ENCODE measurements at regions not wholly inside any gene's neighbourhood (a gene's known extent, or its start where the extent isn't known, plus 50 kb on each side); places are given as distances from the start of the nearest gene placed in this dataset.
"Not testable (repeated sequence)": the region's sequence is repeated elsewhere in the genome, so short reads cannot be mapped to it uniquely, and the experiment has no call there.

DNA sequence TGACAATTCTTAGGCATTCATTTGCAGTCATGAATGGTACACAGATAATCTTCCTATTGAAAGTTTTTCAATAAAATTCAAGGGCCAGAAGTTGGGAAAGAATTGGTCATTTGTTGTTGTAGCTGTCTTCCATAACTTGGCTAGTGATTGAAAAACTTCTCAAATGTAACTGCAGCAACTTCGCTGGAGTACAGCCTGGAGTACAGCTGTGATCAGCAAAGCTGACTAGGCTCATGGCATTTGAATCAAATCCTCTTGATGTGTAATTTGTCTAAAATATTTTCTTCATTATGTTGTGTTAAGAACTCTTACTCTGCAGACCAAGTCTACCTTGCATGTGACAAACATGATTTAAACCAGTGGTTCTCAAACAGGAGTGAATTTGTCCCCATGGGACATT lies 226.5 kb upstream of the STEAP1 start:
- DNase-seq (ENCODE audit: low spot score) = no peak

DNA sequence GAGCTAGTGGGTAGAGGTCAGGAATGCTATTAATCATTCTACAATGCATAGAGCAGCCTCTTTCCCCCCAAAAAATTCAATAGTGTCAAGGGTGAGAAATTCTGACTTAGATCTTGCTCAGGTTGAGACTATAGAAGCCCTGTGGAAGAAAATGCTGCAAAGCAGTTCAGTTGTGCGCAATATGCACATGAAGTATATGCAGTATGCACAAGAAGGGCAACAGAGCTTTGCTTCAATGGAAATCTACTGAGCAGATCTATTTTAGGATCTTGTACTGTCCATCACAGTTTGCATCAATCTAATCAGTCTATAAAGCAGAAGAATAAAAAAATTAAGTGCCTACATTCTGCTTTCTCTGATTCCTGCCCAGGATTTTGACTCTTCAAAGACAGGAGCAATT lies 225.8 kb upstream of the STEAP1 start:
- no peak for DNase-seq (ENCODE audit: low spot score)

DNA sequence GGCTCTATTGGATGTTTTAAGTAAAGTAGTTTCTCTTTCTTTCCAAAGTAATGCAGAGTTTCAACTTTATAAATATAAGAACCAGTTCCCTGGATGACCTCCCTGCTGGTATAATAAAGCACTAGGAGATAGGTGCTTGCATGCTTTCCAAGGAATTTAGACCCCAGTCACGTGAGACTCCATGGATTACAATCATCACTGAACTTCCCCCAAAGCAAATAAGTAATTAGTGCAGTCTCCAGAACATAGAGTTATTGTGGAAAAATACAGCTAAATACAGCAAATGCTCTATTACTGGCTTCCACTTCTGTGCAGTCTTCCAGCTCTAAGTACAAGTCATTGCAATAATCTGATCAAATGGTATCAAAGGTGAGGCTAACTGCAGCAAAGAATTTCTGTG lies 220.2 kb upstream of the STEAP1 start:
- no peak for DNase-seq (ENCODE audit: low spot score)

DNA sequence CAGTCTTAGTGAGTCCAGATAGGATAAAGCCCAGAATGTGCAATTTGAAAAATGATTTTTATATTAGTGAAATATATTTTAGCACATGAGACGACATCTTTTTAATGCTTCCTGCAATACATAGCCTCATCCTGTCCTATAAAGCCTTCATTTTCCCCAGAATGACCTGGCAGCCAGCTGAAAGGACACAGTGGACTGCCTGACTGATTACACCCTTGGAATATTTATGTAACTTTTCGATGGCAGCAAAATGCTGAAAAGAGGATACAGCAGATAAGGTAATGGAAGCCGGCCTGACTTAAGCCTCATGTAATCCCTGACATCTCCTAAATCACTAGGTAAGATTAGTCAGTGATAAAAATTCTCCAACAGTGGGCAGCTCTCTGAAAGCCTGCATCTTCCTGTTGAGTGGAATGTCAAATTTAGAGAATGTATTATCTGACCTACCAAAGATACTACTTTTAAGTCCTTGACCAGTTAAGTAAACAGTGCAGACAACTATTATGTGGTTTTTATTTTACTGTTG lies 210.7 kb upstream of the STEAP1 start:
- DNase-seq (ENCODE audit: low spot score) = no peak

DNA sequence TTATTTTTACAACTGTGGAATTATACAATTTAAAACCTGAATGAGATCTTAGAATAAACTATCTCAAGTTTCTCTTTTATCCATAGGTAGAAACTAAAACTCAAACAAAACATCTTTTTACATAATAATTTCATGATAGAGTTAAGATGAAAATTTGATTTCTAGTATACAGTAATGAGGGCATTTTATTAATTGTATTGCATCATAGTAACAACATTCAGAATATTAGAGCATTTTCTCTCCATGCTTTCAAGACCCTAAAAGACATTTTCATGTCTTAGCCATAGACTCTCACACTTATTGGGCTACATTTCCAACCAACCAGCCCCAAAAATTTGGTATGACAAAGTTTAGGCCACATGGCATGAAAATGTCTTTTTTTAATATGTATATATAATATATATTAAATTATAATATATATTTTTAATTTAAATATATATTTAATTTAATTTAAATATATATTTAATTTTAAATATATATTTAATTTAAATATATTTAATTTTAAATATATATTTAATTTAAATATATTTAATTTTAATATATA lies 195.7 kb upstream of the STEAP1 start:
- DNase-seq (ENCODE audit: low spot score) = no peak

DNA sequence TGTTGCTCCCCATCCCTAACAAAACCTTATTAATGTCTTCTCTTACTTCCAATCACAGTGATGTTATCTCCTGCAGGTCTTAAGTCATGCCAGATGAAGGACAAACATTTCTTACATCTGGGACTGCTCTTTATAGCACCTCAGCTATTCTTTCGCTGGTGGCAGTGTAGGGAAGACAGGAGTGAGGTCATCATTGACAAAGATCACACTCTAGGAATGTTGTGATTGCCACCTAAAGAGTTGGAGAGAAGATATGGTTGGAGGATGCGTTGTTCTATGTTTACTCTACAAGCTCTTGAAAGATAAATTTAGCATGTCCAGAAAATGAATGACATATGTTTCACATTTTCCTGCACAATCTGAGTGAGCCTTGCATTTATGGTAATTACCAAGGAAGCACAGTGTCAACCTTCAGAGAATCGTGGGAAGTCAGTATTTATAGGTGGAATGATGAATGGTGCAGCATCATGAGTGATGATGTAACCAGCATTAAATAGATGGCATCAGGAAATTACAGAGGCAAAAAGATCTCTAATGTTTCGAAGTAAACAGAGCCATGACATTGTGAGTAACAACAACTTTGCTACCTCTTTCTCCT lies 188.1 kb upstream of the STEAP1 start:
- no peak for DNase-seq (ENCODE audit: low spot score)

DNA sequence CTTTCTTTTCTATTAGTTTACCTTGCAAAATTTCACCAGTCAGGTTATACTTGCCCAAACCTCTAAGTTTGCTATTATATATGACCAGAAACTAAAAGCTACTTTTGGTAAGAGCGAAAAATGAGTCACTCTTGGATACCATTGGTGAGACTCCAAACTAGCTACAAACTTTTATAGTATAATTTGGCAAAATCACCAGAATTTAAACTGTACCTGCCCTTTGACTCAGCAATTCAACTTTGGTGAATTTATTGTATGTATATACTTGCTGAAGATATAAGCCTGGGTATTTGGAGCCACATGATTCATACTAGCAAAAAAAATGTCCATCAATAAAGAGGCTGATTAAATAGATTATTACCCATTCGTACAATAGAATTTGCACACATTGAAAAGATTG lies 178.7 kb upstream of the STEAP1 start:
- DNase-seq (ENCODE audit: low spot score) = no peak

DNA sequence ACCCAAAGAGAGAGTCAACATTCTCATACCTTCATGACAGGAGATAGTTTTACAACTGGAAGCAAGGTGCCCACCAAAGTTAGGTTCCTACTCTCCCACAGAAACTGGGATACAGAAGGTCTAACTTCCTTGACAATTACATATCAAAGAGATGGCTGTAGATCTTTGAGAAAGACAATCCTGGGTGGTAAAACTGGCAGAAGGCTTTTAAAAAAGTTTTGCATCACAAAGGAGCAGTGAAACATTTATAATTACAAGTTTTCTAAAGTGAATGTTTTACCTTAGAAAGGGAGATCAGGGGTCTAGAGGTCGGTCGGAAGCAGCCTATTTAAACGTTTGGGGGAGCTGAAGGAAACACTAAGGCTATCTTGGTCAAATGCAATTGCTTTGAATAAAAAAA lies 166.6 kb upstream of the STEAP1 start:
- DNase-seq (ENCODE audit: low spot score) = no peak

DNA sequence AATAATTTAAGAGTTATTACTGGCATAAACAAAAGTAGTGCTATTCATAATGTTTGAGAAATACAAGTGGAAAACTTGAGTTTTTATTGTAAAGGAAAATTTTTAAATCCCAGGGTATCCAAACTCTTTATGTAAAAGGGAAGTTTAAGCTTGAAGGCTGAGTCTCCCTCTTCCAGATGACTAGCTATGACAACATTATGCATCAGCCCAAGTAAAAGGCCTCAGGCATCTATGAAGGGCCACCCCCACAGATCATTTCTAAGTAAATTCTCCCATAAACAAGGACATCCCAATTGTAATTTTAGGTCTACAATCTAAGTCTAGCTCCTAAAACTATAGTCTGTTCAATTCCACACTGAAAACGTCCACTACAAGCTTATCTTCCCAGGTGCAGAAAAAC lies 166.2 kb upstream of the STEAP1 start:
- no peak for DNase-seq (ENCODE audit: low spot score)

DNA sequence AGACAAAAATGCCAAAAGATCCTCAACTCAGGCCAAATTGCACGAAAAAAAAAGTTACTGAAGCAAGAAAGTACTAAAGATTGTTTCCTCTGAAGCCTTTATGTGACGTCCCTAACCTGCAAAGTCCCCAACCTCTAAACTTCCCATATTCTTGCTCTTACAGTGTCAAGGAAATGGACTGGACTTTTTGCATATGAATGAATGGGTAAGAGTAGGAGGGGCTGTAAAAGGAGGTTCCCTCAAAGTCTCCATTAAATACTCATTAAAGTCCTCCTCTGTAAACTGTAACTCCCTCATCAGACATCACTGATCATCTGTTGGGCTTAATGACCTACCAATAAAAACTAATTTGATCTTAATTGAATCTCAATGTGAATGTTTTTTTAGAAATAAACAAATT lies 164.8 kb upstream of the STEAP1 start:
- DNase-seq (ENCODE audit: low spot score) = no peak

DNA sequence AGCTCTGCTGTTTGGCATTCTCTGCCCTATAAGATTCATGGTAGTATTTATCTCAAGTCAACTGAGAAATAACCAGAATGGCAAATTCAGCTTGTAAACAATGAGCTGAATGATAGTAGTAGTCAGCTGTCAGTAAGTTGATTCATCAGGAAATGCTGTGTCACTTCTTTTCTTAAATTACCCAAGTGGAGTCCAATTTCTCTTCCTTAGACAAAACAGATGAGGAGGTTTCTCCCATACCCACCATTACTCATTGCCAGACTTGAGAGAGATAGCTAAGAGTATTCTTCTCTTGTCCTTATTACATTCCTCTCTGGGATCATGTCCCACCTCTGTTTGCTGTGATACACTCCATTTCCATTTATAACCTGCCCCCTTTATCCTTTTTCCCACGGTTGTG lies 159.8 kb upstream of the STEAP1 start:
- DNase-seq (ENCODE audit: low spot score) = no peak

DNA sequence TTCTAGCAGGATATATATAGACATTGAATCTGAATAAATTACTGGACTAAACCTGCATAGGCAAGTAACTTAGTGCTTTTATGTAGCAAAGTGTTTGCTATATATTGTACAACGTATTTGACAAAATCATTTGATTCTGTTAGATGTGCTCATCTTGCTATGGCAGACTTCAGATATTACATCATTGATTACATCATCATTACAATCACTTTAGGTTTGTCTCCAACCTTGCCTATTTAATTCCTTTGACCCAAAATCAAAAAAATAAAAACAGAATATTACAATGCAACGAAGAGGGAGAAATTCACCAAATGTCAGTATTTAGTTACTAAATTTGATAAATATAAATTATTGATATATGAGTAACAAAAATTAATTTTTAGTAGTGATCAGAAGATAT lies 155.7 kb upstream of the STEAP1 start:
- DNase-seq (ENCODE audit: low spot score) = no peak

DNA sequence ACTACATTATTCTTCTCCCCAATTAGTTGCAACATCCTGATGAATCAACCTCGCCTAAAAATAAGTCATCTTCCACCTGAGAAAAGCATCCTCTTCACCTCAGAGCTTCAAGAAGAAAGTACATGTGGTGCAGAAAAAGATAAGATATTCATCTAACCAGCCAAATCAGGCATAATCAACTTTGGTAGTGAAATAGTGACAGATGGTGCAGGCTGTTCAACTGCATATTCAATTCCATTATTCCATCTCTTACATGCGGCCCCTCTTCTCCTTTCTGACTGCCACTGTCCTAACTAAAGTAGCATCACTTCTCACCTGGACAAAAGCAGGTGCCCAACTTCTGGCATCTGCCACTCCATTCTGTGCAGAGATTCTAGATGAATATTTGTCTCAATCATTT lies 148.4 kb upstream of the STEAP1 start:
- no peak for DNase-seq (ENCODE audit: low spot score)

DNA sequence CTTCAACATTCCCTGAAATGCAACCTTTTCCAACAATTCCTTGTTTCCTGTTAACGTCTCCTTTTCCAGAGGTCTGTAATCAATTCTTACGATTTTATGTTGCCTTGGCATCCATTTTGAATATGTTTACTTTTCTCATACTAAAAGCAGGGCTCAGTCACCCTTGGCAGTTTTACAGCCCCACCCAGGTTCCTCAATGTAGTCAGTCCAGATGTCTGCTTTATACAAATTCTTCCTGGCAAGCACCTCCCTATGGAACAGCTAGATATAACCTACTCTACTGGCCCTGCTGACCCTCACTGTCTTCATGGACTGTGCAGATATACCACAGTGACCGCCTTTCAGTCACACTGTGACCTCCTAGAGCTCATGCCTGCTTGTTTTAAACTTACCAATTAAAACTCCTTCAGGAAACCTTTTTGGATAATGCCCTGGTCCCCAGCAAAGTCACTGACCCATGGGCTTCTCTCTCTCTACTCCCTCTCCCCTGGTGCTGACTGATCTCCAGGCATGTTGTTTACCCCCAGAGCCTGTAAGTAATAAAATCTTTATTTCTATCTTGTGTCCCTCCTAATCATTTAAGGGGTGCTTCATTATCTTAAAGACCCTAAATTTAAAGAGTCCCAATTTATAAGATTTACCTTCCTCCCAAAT lies 147.1 kb upstream of the STEAP1 start:
- DNase-seq (ENCODE audit: low spot score) = no peak

DNA sequence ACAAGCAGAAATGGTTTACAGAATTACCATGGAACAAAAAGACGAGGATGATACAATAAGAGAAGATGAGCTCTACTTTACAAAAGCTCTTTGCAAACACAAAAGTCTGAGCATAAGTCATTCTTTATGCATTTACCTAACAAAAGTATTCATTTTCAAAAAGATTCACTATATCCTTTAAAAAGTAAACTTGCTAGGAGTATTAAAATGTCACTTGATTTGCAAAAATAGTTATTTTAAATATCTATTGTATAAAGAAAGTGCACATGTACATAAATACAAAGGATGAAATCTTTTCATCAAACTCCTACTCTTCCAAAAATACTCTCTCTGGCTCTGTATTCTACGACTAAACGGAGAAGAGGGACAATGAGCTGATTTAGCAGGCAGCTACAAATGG lies 146.4 kb upstream of the STEAP1 start:
- DNase-seq (ENCODE audit: low spot score) = no peak

DNA sequence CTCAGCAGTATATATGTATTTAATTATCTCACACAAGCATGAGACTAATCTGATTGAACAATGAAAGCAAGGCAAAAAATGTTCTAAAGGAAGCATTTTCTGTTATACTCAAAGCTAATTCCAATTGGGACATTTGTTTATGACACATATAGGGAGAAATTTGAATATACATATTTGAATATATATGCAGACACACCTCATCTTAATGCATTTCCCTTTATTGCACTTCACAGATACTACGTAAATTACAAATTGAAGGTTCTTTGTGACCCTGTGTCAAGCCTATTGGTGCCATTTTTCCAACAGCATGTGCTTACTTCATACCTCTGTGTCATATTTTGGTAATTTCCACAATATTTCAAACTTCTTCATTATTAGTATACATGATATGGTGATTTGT lies 132.1 kb upstream of the STEAP1 start:
- no peak for DNase-seq (ENCODE audit: low spot score)

DNA sequence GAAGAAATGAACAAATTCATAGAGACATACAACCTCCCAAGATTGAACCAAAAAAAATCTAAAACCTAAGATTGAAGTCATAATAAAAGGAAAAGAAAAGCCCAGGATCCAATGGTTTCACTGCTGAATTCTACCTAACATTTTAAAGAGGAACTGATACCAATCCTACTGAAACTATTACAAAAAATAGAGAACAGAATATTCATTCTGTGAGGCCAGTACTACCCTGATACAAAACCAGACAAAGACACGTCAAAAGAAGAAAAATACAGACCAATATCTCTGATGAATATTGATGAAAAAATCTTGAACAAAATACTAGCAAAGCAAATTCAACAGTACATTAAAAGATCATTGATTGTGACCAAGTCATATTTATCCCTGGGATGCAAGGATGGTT lies 128.5 kb upstream of the STEAP1 start:
- no peak for DNase-seq (ENCODE audit: low spot score)

DNA sequence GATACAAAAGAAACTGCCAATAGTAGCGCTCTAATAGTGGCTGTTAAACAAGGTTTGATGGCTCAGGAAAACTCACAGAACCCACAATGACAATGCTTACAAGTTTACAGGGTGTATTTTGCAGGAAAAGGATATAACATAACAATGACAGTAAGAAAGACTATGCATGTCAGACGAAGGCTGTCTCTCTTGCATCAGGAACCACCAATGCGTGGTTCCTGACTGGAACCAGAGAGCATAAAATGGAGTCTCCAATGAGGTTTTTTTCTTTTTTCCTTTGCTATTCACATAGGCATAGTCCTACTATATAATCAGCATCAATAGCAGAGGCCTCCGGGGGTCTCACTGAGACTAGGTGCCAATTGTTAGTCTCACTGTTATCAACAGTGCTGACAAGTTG lies 120.4 kb upstream of the STEAP1 start:
- DNase-seq (ENCODE audit: low spot score) = no peak

DNA sequence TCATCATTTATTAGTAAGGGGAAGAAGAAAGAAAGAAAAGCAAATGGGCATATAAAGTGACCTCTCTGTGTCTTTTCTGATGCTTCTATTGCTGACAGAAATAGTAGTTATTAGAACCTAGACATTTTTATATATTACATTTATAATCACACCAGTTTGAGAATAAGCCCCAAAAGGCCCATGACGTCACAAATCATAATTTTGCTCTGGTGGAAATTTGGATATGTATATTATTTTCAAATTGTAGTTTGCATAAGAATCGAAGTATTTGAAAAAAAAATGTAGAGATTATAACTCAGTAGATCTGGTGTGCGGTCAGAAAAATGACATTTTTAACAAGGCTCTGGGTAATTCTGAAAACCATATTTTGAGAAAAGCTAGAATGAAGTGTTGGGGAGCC lies 101.2 kb upstream of the STEAP1 start:
- no peak for DNase-seq (ENCODE audit: low spot score)

DNA sequence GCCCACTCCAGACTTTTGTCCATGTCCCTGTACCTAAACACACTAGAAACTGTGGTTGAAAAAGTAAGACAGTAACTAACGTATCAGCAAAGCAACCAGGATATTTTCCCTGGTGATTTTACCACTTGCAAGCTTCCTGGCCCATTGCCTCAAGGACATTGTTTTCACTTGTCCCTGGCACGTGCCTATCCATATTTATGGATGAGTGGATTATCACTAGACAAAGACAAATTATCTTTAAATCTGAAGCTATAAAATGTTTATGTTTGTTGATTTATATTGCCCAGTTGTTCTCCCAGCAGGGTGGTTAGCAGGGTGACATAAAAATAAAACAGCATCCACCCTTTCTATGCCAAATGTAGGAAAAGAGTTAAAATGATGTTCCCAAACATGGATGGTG lies 93.2 kb upstream of the STEAP1 start:
- DNase-seq (ENCODE audit: low spot score) = no peak

DNA sequence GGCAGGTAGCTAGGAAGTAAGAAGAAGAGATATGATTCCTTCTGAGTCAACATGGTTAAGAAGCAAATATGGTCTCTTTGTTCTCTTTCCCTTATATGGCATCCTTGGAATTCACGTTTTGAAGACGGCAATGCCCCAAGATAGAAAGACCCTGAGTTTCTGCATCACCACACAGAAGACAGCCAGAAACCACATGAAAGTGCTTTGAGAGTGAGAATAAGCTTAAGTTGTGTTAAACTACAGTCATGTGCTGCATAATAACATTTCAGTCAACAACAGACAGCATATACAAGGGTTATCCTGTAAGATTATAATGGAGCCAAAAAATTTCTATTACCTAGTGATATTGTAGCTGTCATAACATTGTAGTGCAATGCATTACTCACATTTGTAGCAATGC lies 89.9 kb upstream of the STEAP1 start:
- no peak for DNase-seq (ENCODE audit: low spot score)

DNA sequence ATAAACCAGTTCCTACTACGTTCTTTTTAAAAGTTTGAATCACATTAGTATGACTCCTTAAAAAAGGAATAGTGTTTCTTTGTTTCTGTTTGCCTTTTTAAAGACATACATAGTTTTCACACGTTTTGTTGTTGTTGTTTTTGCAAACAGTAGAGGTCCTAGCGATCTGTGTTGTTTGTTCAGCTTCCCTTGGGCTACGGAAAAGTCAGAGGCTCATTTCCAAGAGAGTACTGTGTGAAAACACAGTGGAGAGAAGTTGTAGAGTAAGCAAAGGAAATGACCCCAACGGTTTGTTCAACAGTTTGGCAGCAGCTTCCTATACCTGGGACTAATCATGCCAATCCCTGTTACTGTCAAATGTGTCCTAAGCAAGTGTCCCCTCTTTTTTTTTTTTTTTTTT lies 87.1 kb upstream of the STEAP1 start:
- no peak for DNase-seq (ENCODE audit: low spot score)

DNA sequence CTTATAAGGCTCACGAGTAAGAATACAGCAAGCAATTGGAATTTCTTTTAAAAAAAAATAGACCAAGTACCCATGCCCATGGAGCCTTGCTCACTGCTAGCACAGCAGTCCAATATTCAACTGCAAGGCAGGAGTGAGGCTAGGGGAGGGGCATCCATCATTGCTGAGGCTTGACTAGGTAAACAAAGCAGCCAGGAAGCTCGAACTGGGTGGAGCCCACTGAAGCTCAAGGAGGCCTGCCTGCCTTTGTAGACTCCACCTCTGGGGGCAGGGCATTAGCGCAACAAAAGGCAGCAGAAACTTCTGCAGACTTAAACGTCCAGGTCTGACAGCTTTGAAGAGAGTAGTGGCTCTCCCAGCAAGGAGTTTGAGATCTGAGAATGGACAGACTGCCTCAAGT lies 84.0 kb upstream of the STEAP1 start:
- DNase-seq (ENCODE audit: low spot score) = not testable (repeated sequence)

DNA sequence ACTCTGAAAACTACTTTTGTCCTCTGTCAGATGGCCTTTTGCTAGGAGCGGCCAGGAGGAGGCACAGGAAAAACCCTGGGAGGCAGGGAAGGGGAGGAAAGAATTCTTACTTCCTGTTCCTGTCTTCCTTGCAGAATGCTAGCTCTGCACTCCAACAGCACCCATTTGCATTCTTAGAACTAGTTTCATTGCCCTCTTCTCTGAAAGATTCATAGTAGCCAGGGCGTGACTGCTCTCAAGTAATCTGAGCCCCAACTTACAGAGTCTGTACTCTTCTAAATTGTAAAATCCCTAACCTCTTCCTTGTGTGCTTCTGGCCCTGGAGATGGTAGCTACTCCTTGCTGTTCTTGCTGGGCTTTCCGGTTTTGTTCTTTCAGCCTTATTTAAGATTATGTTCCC lies 75.3 kb upstream of the STEAP1 start:
- no peak for DNase-seq (ENCODE audit: low spot score)
